ENCODE measurements at regions not wholly inside any gene's neighbourhood (a gene's known extent, or its start where the extent isn't known, plus 50 kb on each side); places are given as distances from the start of the nearest gene placed in this dataset.

- no peak for TF ChIP-seq CTCF (IDR thresholded peaks at IDR 0.05)
- TF ChIP-seq POLR2AphosphoS5 (IDR thresholded peaks at IDR 0.05; ENCODE audit: insufficient read depth in 1 of 2, low read depth in 1 of 2) = no peak
- no peak for TF ChIP-seq POLR2A (IDR thresholded peaks at IDR 0.05)
Observed at GRCh38 chr11:64445651-64446050, 86.7 kb downstream of the RPS6KA4 start.
